ENCODE measurements at regions not wholly inside any gene's neighbourhood (a gene's known extent, or its start where the extent isn't known, plus 50 kb on each side); places are given as distances from the start of the nearest gene placed in this dataset.

DNA sequence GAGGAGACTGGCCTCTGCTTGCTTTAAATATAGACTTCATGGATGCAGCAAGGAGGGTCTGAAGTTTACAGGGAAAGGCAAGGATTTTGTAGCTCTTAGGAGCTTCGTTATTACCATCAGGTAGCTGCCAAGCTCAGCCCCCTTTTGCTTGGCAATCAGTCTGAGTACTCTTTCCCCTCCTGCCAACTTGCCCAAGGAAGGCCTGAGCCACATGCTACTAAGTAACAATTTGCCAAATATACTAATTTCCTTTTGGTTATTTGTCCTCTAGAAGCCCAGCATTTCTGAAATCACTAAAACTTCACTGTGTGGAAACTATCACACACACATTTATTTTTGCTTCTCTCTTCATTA, 85.5 kb upstream of the ITPRID2 start:
- Histone ChIP-seq H3K36me3 (ENCODE audit: insufficient read depth, low read length) (no peaks in the 10 kb centered on the region), H3K27ac (ENCODE audit: low read depth in 1 of 2, low read length in 2 of 2) (no peak overlapping the region), H3K4me3 (ENCODE audit: low read length) (no peak overlapping the region), H3K27me3 (ENCODE audit: control insufficient read depth in 1 of 2, insufficient read depth in 2 of 2, low read length in 2 of 2) (peaks cover 0 to 7% of the 10 kb centered on the region in 2 experiments), H3K4me1 (ENCODE audit: insufficient read depth, low read length) (no peaks in the 10 kb centered on the region), H3K9me3 (ENCODE audit: control insufficient read depth in 1 of 2, insufficient read depth in 1 of 2, low read length in 2 of 2) (peaks cover 0 to 4% of the 10 kb centered on the region in 2 experiments)
- no peak overlapping the region for H3K27ac Mint-ChIP-seq
- H3K9me3 Mint-ChIP-seq = no peaks in the 10 kb centered on the region
- no peak for TF ChIP-seq CTCF (IDR thresholded peaks at IDR 0.05)
- ChIA-PET POLR2A (no interaction called here), CTCF (no interaction called here)
- no peaks in the 10 kb centered on the region for H3K36me3 Mint-ChIP-seq (ENCODE audit: low read depth)
- ATAC-seq (ENCODE audit: poor library complexity) = no peak
- H3K27me3 Mint-ChIP-seq = no peaks in the 10 kb centered on the region
- intact Hi-C loops (cut with DNase I, micrococcal nuclease) = no loop called here
- no peaks in the 10 kb centered on the region for H3K4me1 Mint-ChIP-seq (ENCODE audit: low read depth)
- no peak for DNase-seq
- no peak overlapping the region for H3K4me3 Mint-ChIP-seq

DNA sequence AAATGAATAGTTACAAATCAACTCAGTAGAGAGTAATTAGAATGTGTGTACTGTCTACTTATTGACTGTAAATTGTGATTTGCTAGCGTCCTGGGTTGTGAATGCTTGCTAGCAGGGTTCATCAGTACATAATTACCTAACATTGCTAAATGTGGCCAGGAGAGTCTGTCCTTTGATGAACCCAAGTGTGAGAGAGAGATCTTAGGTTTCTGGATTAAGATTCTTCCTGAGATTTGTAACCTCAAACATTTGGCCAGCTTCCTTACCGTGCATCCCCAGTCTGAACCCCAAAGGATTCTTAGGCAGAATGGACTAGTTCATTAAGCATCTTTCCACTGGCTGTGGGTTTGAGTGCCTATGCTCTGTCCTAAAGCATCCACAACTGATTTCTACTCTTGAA, 84.0 kb upstream of the ITPRID2 start:
- Histone ChIP-seq H3K4me3 (ENCODE audit: low read length) (no peak overlapping the region), H3K27ac (ENCODE audit: low read depth in 1 of 2, low read length in 2 of 2) (no peak overlapping the region), H3K9me3 (ENCODE audit: control insufficient read depth in 1 of 2, insufficient read depth in 1 of 2, low read length in 2 of 2) (peaks cover 0 to 4% of the 10 kb centered on the region in 2 experiments), H3K4me1 (ENCODE audit: insufficient read depth, low read length) (no peaks in the 10 kb centered on the region), H3K36me3 (ENCODE audit: insufficient read depth, low read length) (no peaks in the 10 kb centered on the region), H3K27me3 (ENCODE audit: control insufficient read depth in 1 of 2, insufficient read depth in 2 of 2, low read length in 2 of 2) (peaks cover 0 to 7% of the 10 kb centered on the region in 2 experiments)
- Mint-ChIP-seq H3K27ac (no peak overlapping the region), H3K36me3 (ENCODE audit: low read depth) (no peaks in the 10 kb centered on the region), H3K27me3 (no peaks in the 10 kb centered on the region), H3K9me3 (no peaks in the 10 kb centered on the region), H3K4me1 (ENCODE audit: low read depth) (no peaks in the 10 kb centered on the region), H3K4me3 (no peak overlapping the region)
- POLR2A ChIA-PET = no interaction called here
- DNase-seq (no peak), ATAC-seq (ENCODE audit: poor library complexity) (no peak)
- CTCF ChIA-PET = no interaction called here
- intact Hi-C loops (cut with DNase I, micrococcal nuclease) = no loop called here
- no peak for TF ChIP-seq CTCF (IDR thresholded peaks at IDR 0.05)

- no peak overlapping the region for H3K27ac ChIP-seq (ENCODE audit: low read depth in 1 of 2, low read length in 2 of 2)
- ChIA-PET CTCF (no interaction called here), POLR2A (no interaction called here)
- H3K27me3 Mint-ChIP-seq = no peaks in the 10 kb centered on the region
- intact Hi-C loops (cut with DNase I, micrococcal nuclease) = no loop called here
- no peaks in the 10 kb centered on the region for H3K36me3 ChIP-seq (ENCODE audit: insufficient read depth, low read length)
- H3K9me3 ChIP-seq (ENCODE audit: control insufficient read depth in 1 of 2, insufficient read depth in 1 of 2, low read length in 2 of 2) = no peaks in the 10 kb centered on the region
- no peak for ATAC-seq (ENCODE audit: poor library complexity)
- no peaks in the 10 kb centered on the region for H3K36me3 Mint-ChIP-seq (ENCODE audit: low read depth)
- H3K4me1 ChIP-seq (ENCODE audit: insufficient read depth, low read length) = no peaks in the 10 kb centered on the region
- DNase-seq = peak in 3 of 14 experiments; percentile 5 to 52 (median 36)
- no peak overlapping the region for H3K4me3 ChIP-seq (ENCODE audit: low read length)
- H3K4me1 Mint-ChIP-seq (ENCODE audit: low read depth) = peaks cover 13% of the 10 kb centered on the region
- H3K27me3 ChIP-seq (ENCODE audit: control insufficient read depth in 1 of 2, insufficient read depth in 2 of 2, low read length in 2 of 2) = peaks cover 0 to 7% of the 10 kb centered on the region in 2 experiments
- H3K9me3 Mint-ChIP-seq = no peaks in the 10 kb centered on the region
- TF ChIP-seq CTCF (IDR thresholded peaks at IDR 0.05) = no peak
- no peak overlapping the region for H3K4me3 Mint-ChIP-seq
- no peak overlapping the region for H3K27ac Mint-ChIP-seq
Observed at GRCh38 chr2:181810823-181811695, 80.5 kb upstream of the ITPRID2 start.

Measured in CD4-positive, alpha-beta T cell (primary cell).